ENCODE measurements at regions not wholly inside any gene's neighbourhood (a gene's known extent, or its start where the extent isn't known, plus 50 kb on each side); places are given as distances from the start of the nearest gene placed in this dataset.
A peak's percentile ranks its signal among the peaks of the same experiment; 100 is the strongest.

- DNase-seq = no peak
Measured at GRCh38 chr6:146904596-146904995, 299.6 kb upstream of the STXBP5 start.

DNA sequence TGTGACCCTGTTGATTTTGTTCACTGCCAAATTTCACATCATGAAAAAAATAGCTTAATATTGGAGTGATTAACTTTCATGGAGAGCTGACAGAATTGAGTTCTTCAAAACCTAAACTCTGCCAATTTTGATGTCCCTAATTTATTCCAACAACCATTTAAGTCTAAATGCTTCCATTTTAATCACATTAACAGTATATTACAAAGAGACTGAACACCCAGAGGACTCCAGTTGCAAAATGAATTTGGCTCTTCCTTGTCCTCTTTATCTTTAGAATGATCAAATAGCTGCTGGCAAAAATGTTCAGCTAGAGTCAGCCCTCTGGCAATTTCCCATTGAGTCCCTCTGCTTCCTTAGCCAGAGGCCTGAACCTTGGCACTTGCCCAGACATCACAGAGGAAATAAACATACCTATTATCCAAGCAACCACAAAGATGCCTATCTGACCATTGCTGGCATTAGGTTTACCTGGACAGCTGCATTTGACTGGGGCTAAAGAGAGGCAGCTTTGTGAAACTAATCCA lies 299.0 kb upstream of the STXBP5 start:
- DNase-seq = no peak

- DNase-seq = no peak
Measured at GRCh38 chr6:146908786-146909185, 295.4 kb upstream of the STXBP5 start.

GRCh38 chr6:146909376-146909775 lies 294.8 kb upstream of the STXBP5 start:
- DNase-seq = no peak

- no peak for DNase-seq
Measured at GRCh38 chr6:146909886-146910285, 294.3 kb upstream of the STXBP5 start.

GRCh38 chr6:146910611-146911010 lies 293.6 kb upstream of the STXBP5 start:
- no peak for DNase-seq

GRCh38 chr6:146911635-146912215 lies 292.5 kb upstream of the STXBP5 start:
- no peak for DNase-seq

DNA sequence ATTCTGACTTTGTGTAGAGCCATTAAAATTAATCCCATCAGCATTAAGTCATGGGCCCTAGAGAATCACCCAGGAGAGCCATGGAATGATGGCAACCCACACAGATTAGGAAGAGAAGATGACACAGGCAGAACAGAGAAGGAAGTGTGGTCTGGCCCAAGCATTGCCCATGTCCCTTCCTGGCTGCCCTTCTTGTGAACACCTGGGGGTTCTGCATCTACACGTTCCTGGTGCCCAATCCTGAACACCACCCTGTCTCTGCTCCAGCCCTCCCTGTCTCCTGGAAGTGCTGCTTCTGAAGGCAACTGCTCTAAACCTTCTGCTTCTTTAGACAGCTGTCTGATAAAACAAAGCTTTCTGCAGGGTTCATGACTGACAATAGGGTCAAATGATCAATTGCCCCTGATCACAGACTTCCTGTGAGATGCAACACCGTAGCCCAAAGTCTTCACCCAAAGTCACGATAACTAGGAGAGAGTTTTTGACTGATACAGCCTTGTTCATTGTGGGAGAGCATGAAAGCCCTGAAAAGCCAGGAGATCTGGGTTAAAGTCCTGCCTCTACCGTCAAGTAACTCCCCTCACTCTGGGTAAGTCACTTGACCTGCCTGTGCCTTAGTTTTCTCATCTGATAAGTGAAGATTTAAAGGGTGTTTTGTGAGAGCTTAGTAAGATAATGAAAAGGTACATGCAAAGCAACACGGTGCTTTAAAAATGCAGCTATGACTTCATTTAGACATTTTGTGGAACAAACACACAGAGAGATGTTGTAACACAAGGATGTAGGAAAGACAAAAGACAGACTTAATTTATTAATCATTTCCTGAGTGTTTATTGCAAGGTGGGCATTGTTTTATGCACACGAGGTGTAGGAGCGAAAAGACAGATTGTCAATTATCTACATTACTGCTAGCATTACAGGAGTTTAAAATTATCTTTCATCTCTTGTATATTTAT lies 291.2 kb upstream of the STXBP5 start:
- DNase-seq = no peak

- DNase-seq = peak in 1 of 2 experiments; percentile 9
Measured at GRCh38 chr6:146913842-146914488, 290.3 kb upstream of the STXBP5 start.

DNA sequence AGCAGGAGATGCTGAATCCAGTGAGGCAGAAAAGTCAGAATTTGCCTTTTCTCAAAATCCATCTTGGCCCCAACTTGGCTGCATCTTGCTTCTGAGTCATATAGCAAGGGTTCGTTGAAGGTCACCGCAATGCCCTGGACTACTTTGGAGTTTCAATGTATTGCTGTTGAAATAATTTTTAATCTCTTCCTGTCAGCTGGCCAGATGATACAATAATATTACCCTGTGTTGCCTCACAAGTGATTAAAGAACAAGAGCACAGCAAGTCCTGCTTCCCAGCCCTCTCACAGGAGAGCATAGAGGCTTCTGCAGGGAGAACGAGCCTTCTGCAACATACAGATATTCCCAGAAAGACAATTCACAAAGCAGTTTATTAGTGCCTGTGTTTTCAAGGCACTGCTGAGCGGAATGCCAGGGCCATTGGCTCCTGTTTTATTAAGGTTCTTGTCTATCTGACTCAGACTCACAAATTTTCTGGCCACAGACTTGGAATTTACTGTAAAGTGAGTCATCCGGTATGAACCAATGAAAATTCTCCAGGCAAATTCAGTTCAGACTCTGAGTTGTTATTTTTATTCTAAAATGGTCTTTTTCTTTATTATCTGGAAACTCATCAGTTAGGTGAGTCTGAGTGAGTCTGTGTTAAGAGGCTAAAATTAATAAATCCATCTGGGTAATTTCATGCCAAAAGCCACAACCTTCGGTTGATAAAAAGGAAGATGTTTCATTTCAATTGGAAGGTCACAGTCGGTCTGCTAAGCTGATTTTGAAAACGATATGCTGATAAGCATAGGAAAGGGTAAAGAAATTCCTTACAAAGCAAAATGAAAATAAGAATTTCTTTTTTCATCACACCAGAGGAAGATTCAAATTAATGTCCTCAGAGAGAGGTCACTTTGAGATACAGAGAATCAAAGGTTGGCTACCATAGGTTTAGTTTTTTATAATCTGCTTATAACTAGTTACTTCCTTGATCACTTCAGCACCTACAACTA lies 289.4 kb upstream of the STXBP5 start:
- DNase-seq = no peak

DNA sequence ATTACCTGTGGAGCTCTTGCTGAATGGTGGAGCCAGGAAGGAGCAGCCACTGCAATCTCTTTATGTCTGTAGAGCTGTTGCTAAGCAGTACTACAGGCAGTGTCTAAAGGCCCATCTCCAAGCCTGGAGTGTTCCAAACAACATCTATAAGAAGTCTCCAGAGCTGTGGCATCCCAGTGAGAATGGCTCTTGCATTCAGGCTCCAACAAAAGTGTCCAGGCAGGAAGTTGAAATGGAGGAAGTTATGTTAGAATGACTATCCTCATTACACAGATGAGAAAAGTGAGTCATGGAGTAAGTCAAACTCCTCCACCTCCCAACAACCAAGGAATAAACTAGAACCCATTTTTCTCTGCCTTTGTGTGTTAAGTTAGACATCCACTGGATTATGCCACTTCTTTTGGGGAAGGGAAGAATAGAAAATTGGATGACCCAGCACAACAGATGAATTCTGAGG lies 288.5 kb upstream of the STXBP5 start:
- no peak for DNase-seq

- no peak for DNase-seq
Measured at GRCh38 chr6:146916435-146917025, 287.7 kb upstream of the STXBP5 start.

DNA sequence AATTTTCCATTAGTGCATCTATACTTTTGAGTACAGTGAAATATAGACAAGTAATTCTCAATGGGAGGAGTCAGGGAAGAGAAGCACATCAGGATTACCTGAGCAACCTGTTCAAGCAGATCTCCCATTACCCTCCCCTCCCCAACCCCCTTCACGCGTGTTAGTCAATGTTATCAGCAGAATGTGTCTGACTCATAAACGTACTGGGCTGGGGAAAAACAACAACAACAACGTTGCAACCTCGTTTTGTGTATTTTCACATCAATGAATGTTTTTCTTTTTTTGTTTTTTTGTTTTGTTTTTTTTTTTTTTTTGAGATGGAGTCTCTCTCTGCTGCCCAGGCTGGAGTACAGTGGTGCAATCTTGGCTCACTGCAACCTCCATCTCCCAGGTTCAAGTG lies 287.0 kb upstream of the STXBP5 start:
- no peak for DNase-seq

DNA sequence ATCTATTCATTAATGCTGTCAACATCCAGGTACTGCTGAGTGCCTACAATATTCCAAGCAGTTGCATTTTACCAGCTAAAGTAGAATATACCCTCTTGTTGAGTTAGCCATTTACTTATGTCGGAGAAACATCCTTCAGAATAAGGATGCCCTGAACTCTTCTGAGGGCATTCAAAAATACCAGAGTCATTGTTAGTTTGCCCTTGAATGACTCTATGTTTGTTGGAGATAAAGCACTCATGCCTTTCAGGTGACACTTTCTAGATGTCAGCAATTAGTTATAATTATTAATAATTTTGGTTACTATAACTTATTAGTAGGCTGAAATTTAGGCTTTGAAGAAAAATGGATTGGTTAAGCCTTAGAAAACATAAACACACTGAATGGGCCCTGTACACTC lies 286.2 kb upstream of the STXBP5 start:
- no peak for DNase-seq

DNA sequence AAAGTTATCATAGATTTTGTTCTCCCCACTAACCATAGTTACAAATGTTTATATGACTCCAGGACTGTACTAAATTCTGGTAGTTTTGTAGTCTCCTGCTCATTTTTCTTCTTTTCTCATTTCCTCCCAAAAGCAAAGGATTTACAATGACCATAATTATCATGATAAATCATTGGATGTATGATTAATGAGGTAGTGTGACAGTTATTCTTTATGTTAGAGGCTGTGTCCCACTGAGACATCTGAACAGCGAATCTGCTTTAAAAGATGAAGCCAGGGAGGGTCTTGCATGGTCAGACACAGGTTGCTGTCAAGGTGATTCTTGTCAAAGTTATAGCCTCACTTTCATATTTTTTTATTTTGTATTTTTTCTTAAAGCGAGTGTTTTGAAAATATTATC lies 285.2 kb upstream of the STXBP5 start:
- DNase-seq = no peak

DNA sequence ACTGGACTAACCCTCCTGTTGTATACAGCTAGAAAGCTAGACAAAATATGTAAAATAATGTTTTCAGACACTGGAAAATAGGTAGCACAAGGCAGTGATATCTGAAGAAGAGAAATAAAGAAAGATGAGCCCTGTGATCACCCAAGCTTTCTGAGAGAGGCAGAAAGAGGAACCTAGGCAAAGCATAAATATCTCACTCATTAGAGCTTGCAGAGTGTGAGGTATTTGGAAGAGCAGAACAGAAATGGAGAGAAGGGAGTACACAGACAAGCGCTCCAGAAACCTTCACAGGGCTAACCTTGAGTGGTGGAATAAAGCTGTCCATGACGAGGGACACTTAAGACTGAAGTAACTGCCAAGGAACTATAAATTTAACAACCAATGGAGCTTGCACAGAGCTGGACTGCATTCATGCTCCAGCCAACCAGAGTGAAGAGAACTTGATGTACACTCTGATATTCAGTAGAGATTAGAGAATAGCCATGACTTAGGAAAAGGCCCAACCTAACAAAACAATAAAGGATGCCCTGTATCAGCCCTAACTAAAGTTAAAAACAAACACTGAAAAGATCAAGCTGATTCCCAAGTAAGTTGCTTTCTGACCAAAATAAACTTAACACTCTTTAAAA lies 280.9 kb upstream of the STXBP5 start:
- no peak for DNase-seq

DNA sequence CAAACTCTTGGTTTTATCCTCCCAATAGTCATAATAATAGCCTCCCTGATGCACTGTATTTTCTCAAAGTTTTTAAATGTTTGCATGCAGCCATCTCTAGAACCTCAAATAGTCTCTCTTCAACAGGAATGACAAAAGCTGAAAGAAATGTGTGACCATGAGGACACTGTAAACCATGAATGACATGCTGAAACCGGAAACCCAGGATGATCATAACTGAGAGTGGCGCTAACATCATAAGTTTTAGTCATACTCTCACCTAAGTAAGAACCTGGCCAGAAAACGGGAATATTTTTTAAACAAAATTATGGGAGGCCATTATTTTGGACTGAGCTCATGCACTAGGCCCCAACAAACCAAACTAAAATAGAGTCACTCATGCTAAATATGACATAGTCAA lies 278.4 kb upstream of the STXBP5 start:
- DNase-seq = no peak

- no peak for DNase-seq
Measured at GRCh38 chr6:146928503-146928902, 275.7 kb upstream of the STXBP5 start.

GRCh38 chr6:146931214-146931613 lies 273.0 kb upstream of the STXBP5 start:
- DNase-seq = no peak

- DNase-seq = no peak
Measured at GRCh38 chr6:146937316-146937715, 266.9 kb upstream of the STXBP5 start.

- no peak for DNase-seq
Measured at GRCh38 chr6:146938266-146938665, 266.0 kb upstream of the STXBP5 start.

Data from activated CD4-positive, alpha-beta T cell treated with anti-CD3 and anti-CD28 coated beads, Interleukin-2, amount 50 U/mL, for 48 hours (primary cell).